Hepatocyte (in vitro differentiated cells): ENCODE measurements at regions not wholly inside any gene's neighbourhood (a gene's known extent, or its start where the extent isn't known, plus 50 kb on each side); places are given as distances from the start of the nearest gene placed in this dataset.

Experiments
- DNase-seq: peaks from one replicate; pipeline ENCODE4 v3.0.0-alpha.2; 2016; ENCODE audit warnings: low spot score
- H2AFZ ChIP-seq: fragments of 200-600 bp; sonication (generic); 2 replicates; pipeline ENCODE4 v1.6.0; 2016; ENCODE audit warnings: antibody characterized with exemption, mild to moderate bottlenecking
- H3K27ac ChIP-seq: fragments of 200-600 bp; sonication (generic); 2 replicates; pipeline ENCODE4 v1.5.1; 2016; ENCODE audit warnings: mild to moderate bottlenecking
- H3K27me3 ChIP-seq: fragments of 200-600 bp; sonication (generic); 2 replicates; pipeline ENCODE4 v1.6.1; 2016
- H3K36me3 ChIP-seq: fragments of 200-600 bp; sonication (generic); replicated peaks from 2 replicates; pipeline ENCODE4 v1.5.1; 2016; ENCODE audit warnings: low read depth; ENCODE audit not compliant: insufficient read depth
- H3K4me1 ChIP-seq: fragments of 200-600 bp; sonication (generic); 2 replicates; pipeline ENCODE4 v1.5.1; 2016; ENCODE audit warnings: mild to moderate bottlenecking, moderate library complexity; ENCODE audit not compliant: insufficient read depth
- H3K4me2 ChIP-seq: fragments of 200-600 bp; sonication (generic); 2 replicates; pipeline ENCODE4 v1.6.0; 2016
- H3K4me3 ChIP-seq: fragments of 200-600 bp; sonication (generic); 2 replicates; pipeline ENCODE4 v1.5.1; 2016; ENCODE audit warnings: mild to moderate bottlenecking
- H3K79me2 ChIP-seq: fragments of 200-600 bp; sonication (generic); 2 replicates; pipeline ENCODE4 v1.6.0; 2017; ENCODE audit warnings: mild to moderate bottlenecking
- H3K9me2 ChIP-seq: fragments of 200-600 bp; sonication (generic); replicated peaks from 2 replicates; pipeline ENCODE4 v1.6.0; 2017; ENCODE audit warnings: mild to moderate bottlenecking; ENCODE audit not compliant: insufficient read depth
- H3K9me3 ChIP-seq: fragments of 200-600 bp; sonication (generic); 2 replicates; pipeline ENCODE4 v1.5.1; 2016; ENCODE audit warnings: low read depth, mild to moderate bottlenecking
- H4K20me1 ChIP-seq: fragments of 200-600 bp; sonication (generic); 2 replicates; pipeline ENCODE4 v1.6.0; 2016; ENCODE audit warnings: mild to moderate bottlenecking; ENCODE audit not compliant: insufficient read depth, poor library complexity, severe bottlenecking
- CTCF ChIP-seq: fragments of 200-600 bp; sonication (generic); IDR thresholded peaks from 2 replicates; pipeline ENCODE4 v1.5.1; 2016; ENCODE audit warnings: antibody characterized with exemption, mild to moderate bottlenecking; ENCODE audit not compliant: poor library complexity
- EZH2 ChIP-seq: fragments of 200-600 bp; sonication (generic); IDR thresholded peaks from 2 replicates; pipeline ENCODE4 v1.6.1; 2016; ENCODE audit warnings: antibody characterized with exemption, mild to moderate bottlenecking, borderline replicate concordance
- EZH2phosphoT487 ChIP-seq: fragments of 200-600 bp; sonication (generic); IDR thresholded peaks from one replicate; pipeline ENCODE4 v1.6.1; 2018; ENCODE audit warnings: antibody characterized with exemption, mild to moderate bottlenecking, low read depth, moderate library complexity; ENCODE audit not compliant: unreplicated experiment, severe bottlenecking
- whole genome bisulfite sequencing: methylation state at CpG from one replicate; pipeline ENCODE4 v1.1.6; 2016; ENCODE audit warnings: low lambda C conversion rate; ENCODE audit errors: missing lambda C conversion rate; 5-methylcytosine and 5-hydroxymethylcytosine counted together

- no peaks in the 10 kb centered on the region for H3K9me3 ChIP-seq
- H4K20me1 ChIP-seq = no peaks in the 10 kb centered on the region
- H3K4me3 ChIP-seq = no peak overlapping the region
- 97% methylated on average over 1 of the region's 1 CpG for WGBS
- no peaks in the 10 kb centered on the region for H3K4me1 ChIP-seq
- no peaks in the 10 kb centered on the region for H3K36me3 ChIP-seq
- H3K27me3 ChIP-seq = no peaks in the 10 kb centered on the region
- no peak overlapping the region for H3K27ac ChIP-seq
- TF ChIP-seq CTCF = no peak
- H3K9me2 ChIP-seq = no peaks in the 10 kb centered on the region
- no peaks in the 10 kb centered on the region for H3K79me2 ChIP-seq
- no peak overlapping the region for H2AFZ ChIP-seq
- DNase-seq = no peak
- no peak overlapping the region for H3K4me2 ChIP-seq
Measured at GRCh38 chr3:20425138-20425537, 239.1 kb upstream of the SGO1 start.

DNA sequence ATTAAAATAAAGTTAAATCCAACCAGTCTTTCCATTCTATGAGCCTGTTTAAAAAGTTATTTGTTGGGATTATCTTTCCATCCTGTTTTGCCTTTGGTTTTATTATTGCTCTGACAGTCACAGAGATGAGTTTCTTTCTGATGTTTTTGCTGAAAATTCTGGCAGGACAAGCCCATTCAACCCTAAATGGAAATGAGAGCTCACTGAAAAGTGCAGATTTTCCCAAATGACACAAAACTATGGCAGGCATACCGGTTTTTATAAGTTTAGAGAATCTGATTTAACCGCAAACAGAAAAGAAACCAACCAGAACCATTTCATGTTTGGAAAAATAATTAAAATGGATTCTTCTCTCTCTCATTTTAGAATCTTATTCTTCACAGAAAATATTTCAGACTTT lies 238.1 kb upstream of the SGO1 start:
- H3K9me3 ChIP-seq = no peaks in the 10 kb centered on the region
- no peaks in the 10 kb centered on the region for H3K9me2 ChIP-seq
- H3K79me2 ChIP-seq = no peaks in the 10 kb centered on the region
- no peak overlapping the region for H3K27ac ChIP-seq
- no peak for DNase-seq
- no peaks in the 10 kb centered on the region for H4K20me1 ChIP-seq
- no peak overlapping the region for H3K4me2 ChIP-seq
- H2AFZ ChIP-seq = no peak overlapping the region
- TF ChIP-seq EZH2 (no peak), CTCF (no peak), EZH2phosphoT487 (no peak)
- H3K4me1 ChIP-seq = no peaks in the 10 kb centered on the region
- H3K27me3 ChIP-seq = no peaks in the 10 kb centered on the region
- no peaks in the 10 kb centered on the region for H3K36me3 ChIP-seq
- 90% methylated on average over 2 of the region's 2 CpGs for WGBS
- no peak overlapping the region for H3K4me3 ChIP-seq

GRCh38 chr3:20422391-20422790 lies 236.4 kb upstream of the SGO1 start:
- Histone ChIP-seq H2AFZ (no peak overlapping the region), H3K9me2 (no peaks in the 10 kb centered on the region), H3K27ac (no peak overlapping the region), H3K9me3 (no peaks in the 10 kb centered on the region), H4K20me1 (no peaks in the 10 kb centered on the region), H3K4me2 (no peak overlapping the region), H3K4me3 (no peak overlapping the region), H3K4me1 (no peaks in the 10 kb centered on the region), H3K79me2 (no peaks in the 10 kb centered on the region), H3K36me3 (no peaks in the 10 kb centered on the region), H3K27me3 (no peaks in the 10 kb centered on the region)
- DNase-seq = no peak
- no peak for TF ChIP-seq EZH2phosphoT487
- TF ChIP-seq EZH2 = no peak
- TF ChIP-seq CTCF = no peak
- 97% methylated on average over 2 of the region's 2 CpGs for WGBS
